HEK293 (cell line): ENCODE measurements at regions not wholly inside any gene's neighbourhood (a gene's known extent, or its start where the extent isn't known, plus 50 kb on each side); places are given as distances from the start of the nearest gene placed in this dataset.
A peak's percentile ranks its signal among the peaks of the same experiment; 100 is the strongest.

Experiments
- CTCF ChIA-PET: fragments of 350-600 bp; formaldehyde crosslinking; extraction: SDS; loops from one replicate; lab custom pipeline; 2021; ENCODE audit warnings: antibody characterized with exemption; lab: Yijun Ruan, JAX
- POLR2A ChIA-PET: fragments of 300-600 bp; formaldehyde crosslinking; extraction: SDS; loops from one replicate; lab custom pipeline; 2020; ENCODE audit warnings: antibody characterized with exemption, inconsistent platforms; lab: Yijun Ruan, JAX
- H3K27ac ChIP-seq: fragments of 200-500 bp; sonication (Bioruptor generic); 2 replicates; pipeline ENCODE4 v1.5.1; 2014; ENCODE audit warnings: low read depth, low read length, control low read depth, inconsistent platforms; ENCODE audit errors: extremely low read depth
- H3K36me3 ChIP-seq, 2 experiments: fragments of 200-500 bp in 1 of 2; sonication (Bioruptor generic) in 1 of 2; 1 replicate in 1 of 2; 2 replicates in 1 of 2; pipeline ENCODE4 v1.5.1; 2014 to 2017; ENCODE audit warnings: inconsistent platforms in 2 of 2, low read length in 2 of 2; ENCODE audit not compliant: control insufficient read depth in 2 of 2, insufficient read depth in 1 of 2
- H3K4me1 ChIP-seq: fragments of 200-500 bp; sonication (Bioruptor generic); 2 replicates; pipeline ENCODE4 v1.5.1; 2014; ENCODE audit warnings: mild to moderate bottlenecking, low read length, inconsistent platforms; ENCODE audit not compliant: control insufficient read depth, insufficient read depth
- H3K4me3 ChIP-seq: 2 replicates; pipeline ENCODE4 v1.5.1; 2011; ENCODE audit warnings: low read depth, mild to moderate bottlenecking, control low read depth, low read length, moderate library complexity
- H3K9me3 ChIP-seq: fragments of 200-500 bp; sonication (Bioruptor generic); 2 replicates; pipeline ENCODE4 v1.5.1; 2014; ENCODE audit warnings: low read depth, low read length, inconsistent platforms; ENCODE audit not compliant: control insufficient read depth, insufficient read depth
- GLI2 ChIP-seq: fragments of 450-650 bp; formaldehyde crosslinking; IDR thresholded peaks from 2 replicates; pipeline ENCODE4; 2017; ENCODE audit warnings: missing biosample characterization, missing genetic modification characterization, low read depth, borderline replicate concordance
- GLI4 ChIP-seq: fragments of 450-650 bp; formaldehyde crosslinking; IDR thresholded peaks from 2 replicates; pipeline ENCODE4 v1.5.1; 2016; ENCODE audit warnings: missing biosample characterization, missing genetic modification characterization
- GLIS1 ChIP-seq: fragments of 450-650 bp; formaldehyde crosslinking; IDR thresholded peaks from 2 replicates; pipeline ENCODE4 v1.5.1; 2016; ENCODE audit warnings: missing biosample characterization, missing genetic modification characterization
- IKZF3 ChIP-seq: fragments of 450-650 bp; IDR thresholded peaks from 2 replicates; pipeline ENCODE4 v1.5.0; 2018; ENCODE audit warnings: missing biosample characterization, mild to moderate bottlenecking, missing genetic modification characterization, moderate library complexity
- PRDM1 ChIP-seq: fragments of 450-650 bp; formaldehyde crosslinking; IDR thresholded peaks from 2 replicates; pipeline ENCODE4; 2016; ENCODE audit warnings: missing biosample characterization, missing genetic modification characterization
- SCRT2 ChIP-seq: fragments of 450-650 bp; formaldehyde crosslinking; IDR thresholded peaks from 2 replicates; pipeline ENCODE4 v1.5.1; 2016; ENCODE audit warnings: missing biosample characterization, missing genetic modification characterization
- TCF7L2 ChIP-seq: IDR thresholded peaks from 2 replicates; pipeline ENCODE4 v1.6.1; 2011; ENCODE audit warnings: low read depth, mild to moderate bottlenecking, inconsistent platforms, low read length, moderate library complexity, borderline replicate concordance
- ZBTB7A ChIP-seq: fragments of 450-650 bp; formaldehyde crosslinking; IDR thresholded peaks from 2 replicates; pipeline ENCODE4 v1.5.1; 2016; ENCODE audit warnings: low read depth, missing biosample characterization, missing genetic modification characterization
- ZFP37 ChIP-seq: fragments of 450-650 bp; formaldehyde crosslinking; IDR thresholded peaks from 2 replicates; pipeline ENCODE4 v1.5.1; 2016; ENCODE audit warnings: missing biosample characterization, missing genetic modification characterization
- ZFP69B ChIP-seq: fragments of 450-650 bp; formaldehyde crosslinking; IDR thresholded peaks from 2 replicates; pipeline ENCODE4 v1.5.1; 2016; ENCODE audit warnings: missing biosample characterization, missing genetic modification characterization
- ZNF10 ChIP-seq: fragments of 450-650 bp; formaldehyde crosslinking; IDR thresholded peaks from 2 replicates; pipeline ENCODE4 v1.5.1; 2017; ENCODE audit warnings: missing biosample characterization, missing genetic modification characterization
- ZNF114 ChIP-seq: fragments of 450-650 bp; formaldehyde crosslinking; IDR thresholded peaks from 2 replicates; pipeline ENCODE4 v1.5.0; 2017; ENCODE audit warnings: missing biosample characterization, missing genetic modification characterization
- ZNF138 ChIP-seq: fragments of 450-650 bp; formaldehyde crosslinking; IDR thresholded peaks from 2 replicates; pipeline ENCODE4 v1.5.1; 2016; ENCODE audit warnings: missing biosample characterization, missing genetic modification characterization, borderline replicate concordance
- ZNF157 ChIP-seq: fragments of 450-650 bp; formaldehyde crosslinking; IDR thresholded peaks from 2 replicates; pipeline ENCODE4 v1.5.1; 2016; ENCODE audit warnings: missing biosample characterization, missing genetic modification characterization
- ZNF221 ChIP-seq: fragments of 450-650 bp; formaldehyde crosslinking; IDR thresholded peaks from 2 replicates; pipeline ENCODE4 v1.5.1; 2017; ENCODE audit warnings: missing biosample characterization, missing genetic modification characterization, borderline replicate concordance
- ZNF280C ChIP-seq: fragments of 450-650 bp; formaldehyde crosslinking; IDR thresholded peaks from 2 replicates; pipeline ENCODE4 v1.5.1; 2016; ENCODE audit warnings: missing biosample characterization, missing genetic modification characterization
- ZNF280D ChIP-seq: fragments of 450-650 bp; formaldehyde crosslinking; IDR thresholded peaks from 2 replicates; pipeline ENCODE4 v1.5.1; 2016; ENCODE audit warnings: missing biosample characterization, missing genetic modification characterization
- ZNF292 ChIP-seq: fragments of 450-650 bp; formaldehyde crosslinking; IDR thresholded peaks from 2 replicates; pipeline ENCODE4 v1.5.1; 2016; ENCODE audit warnings: low read depth, missing biosample characterization, missing genetic modification characterization, borderline replicate concordance
- ZNF350 ChIP-seq: fragments of 450-650 bp; formaldehyde crosslinking; IDR thresholded peaks from 2 replicates; pipeline ENCODE4 v1.5.0; 2017; ENCODE audit warnings: missing biosample characterization, mild to moderate bottlenecking, missing genetic modification characterization
- ZNF521 ChIP-seq: fragments of 450-650 bp; formaldehyde crosslinking; IDR thresholded peaks from 2 replicates; pipeline ENCODE4 v1.5.1; 2017; ENCODE audit warnings: missing biosample characterization, mild to moderate bottlenecking, missing genetic modification characterization
- ZNF544 ChIP-seq: fragments of 450-650 bp; formaldehyde crosslinking; IDR thresholded peaks from 2 replicates; pipeline ENCODE4 v1.5.0; 2017; ENCODE audit warnings: missing biosample characterization, missing genetic modification characterization
- ZNF555 ChIP-seq: fragments of 450-650 bp; formaldehyde crosslinking; conservative IDR thresholded peaks from 2 replicates; pipeline ENCODE4 v1.5.1; 2017; ENCODE audit warnings: missing biosample characterization, mild to moderate bottlenecking, missing genetic modification characterization, inconsistent platforms
- ZNF561 ChIP-seq: fragments of 450-650 bp; IDR thresholded peaks from 2 replicates; pipeline ENCODE4 v1.5.1; 2018; ENCODE audit warnings: missing biosample characterization, missing genetic modification characterization, borderline replicate concordance
- ZNF585B ChIP-seq: fragments of 450-650 bp; formaldehyde crosslinking; IDR thresholded peaks from 2 replicates; pipeline ENCODE4 v1.5.1; 2016; ENCODE audit warnings: missing biosample characterization, missing genetic modification characterization
- ZNF596 ChIP-seq: fragments of 450-650 bp; IDR thresholded peaks from 2 replicates; pipeline ENCODE4 v1.5.0; 2018; ENCODE audit warnings: missing biosample characterization, mild to moderate bottlenecking, missing genetic modification characterization, moderate library complexity
- ZNF621 ChIP-seq: fragments of 450-650 bp; formaldehyde crosslinking; IDR thresholded peaks from 2 replicates; pipeline ENCODE4 v1.5.1; 2017; ENCODE audit warnings: missing biosample characterization, missing genetic modification characterization
- ZNF654 ChIP-seq: fragments of 450-650 bp; formaldehyde crosslinking; IDR thresholded peaks from 2 replicates; pipeline ENCODE4 v1.5.1; 2016; ENCODE audit warnings: low read depth, missing biosample characterization, missing genetic modification characterization
- ZNF658 ChIP-seq: fragments of 450-650 bp; formaldehyde crosslinking; IDR thresholded peaks from 2 replicates; pipeline ENCODE4; 2016; ENCODE audit warnings: missing biosample characterization, missing genetic modification characterization
- ZNF747 ChIP-seq: fragments of 450-650 bp; formaldehyde crosslinking; IDR thresholded peaks from 2 replicates; pipeline ENCODE4 v1.5.1; 2016; ENCODE audit warnings: missing biosample characterization, missing genetic modification characterization
- ZNF776 ChIP-seq: fragments of 450-650 bp; formaldehyde crosslinking; IDR thresholded peaks from 2 replicates; pipeline ENCODE4 v1.5.0; 2017; ENCODE audit warnings: missing biosample characterization, missing genetic modification characterization, borderline replicate concordance
- ZNF785 ChIP-seq: fragments of 450-650 bp; formaldehyde crosslinking; IDR thresholded peaks from 2 replicates; pipeline ENCODE4 v1.5.1; 2016; ENCODE audit warnings: missing biosample characterization, missing genetic modification characterization

GRCh38 chr12:65631621-65632111, 192.6 kb upstream of the HMGA2 start (continued):
- TF ChIP-seq ZBTB7A (tag by site-specific recombination) (no peak), GLI2 (no peak; the same call in 1 of the 2 replicates), ZNF292 (no peak), GLIS1 (tag by site-specific recombination) (peak; percentile 80), ZNF280D (tag by site-specific recombination) (no peak), ZNF10 (tag by site-specific recombination) (peak; percentile 76), TCF7L2 (no peak)
- TF ChIP-seq, all 188 proteins: peak for 60

GRCh38 chr12:65632131-65632855, 192.0 kb upstream of the HMGA2 start:
- CTCF ChIA-PET = interaction anchor here (0.6 to 1.5 kb wide), 4 partner anchors 30 to 157 kb away, joined by 4 to 6 read pairs (median 4); no protein-coding TSS in a partner anchor
- H3K27ac ChIP-seq = peak overlapping the region; percentile 72
- no peaks in the 10 kb centered on the region for H3K36me3 ChIP-seq
- no peaks in the 10 kb centered on the region for H3K9me3 ChIP-seq
- no peak for TF ChIP-seq ZNF785
- no peak for TF ChIP-seq ZNF280C (tag by site-specific recombination)
- TF ChIP-seq GLI2 = no peak
- TF ChIP-seq ZNF776 = no peak
- TF ChIP-seq ZNF157 = no peak
- 0 out of 2 replicates have a peak, but pooled peaks have one; percentile 13 for TF ChIP-seq ZFP37 (tag by site-specific recombination)
- TF ChIP-seq ZNF138 (tag by site-specific recombination) = no peak
- TF ChIP-seq ZNF221 = no peak
- TF ChIP-seq PRDM1 (tag by site-specific recombination) = 0 out of 2 replicates have a peak, but pooled peaks have one; percentile 4
- TF ChIP-seq ZNF621 = no peak
- no peak for TF ChIP-seq ZNF747 (tag by site-specific recombination)
- TF ChIP-seq SCRT2 (tag by site-specific recombination) = peak; percentile 41; the same call in 1 of the 2 replicates
- no peak for TF ChIP-seq GLI4 (tag by site-specific recombination)
- TF ChIP-seq, all 188 proteins: peak for 3
- H3K4me3 ChIP-seq = no peak overlapping the region
- POLR2A ChIA-PET = interaction anchor here (1.0 kb wide), 1 partner anchor 30 kb away, joined by 3 read pairs; no protein-coding TSS in a partner anchor
- H3K4me1 ChIP-seq = peaks cover 27% of the 10 kb centered on the region

GRCh38 chr12:65634061-65634460, 190.2 kb upstream of the HMGA2 start:
- CTCF ChIA-PET = interaction anchor here (0.6 kb wide), 1 partner anchor 154 kb away, joined by 3 read pairs; no protein-coding TSS in a partner anchor
- TF ChIP-seq ZNF585B (tag by site-specific recombination) (no peak), IKZF3 (0 out of 2 replicates have a peak, but pooled peaks have one; percentile 27), ZNF544 (tag by site-specific recombination) (no peak), ZFP69B (tag by site-specific recombination) (no peak), ZNF114 (tag by site-specific recombination) (no peak), ZNF350 (tag by site-specific recombination) (no peak), GLIS1 (tag by site-specific recombination) (peak; percentile 47), ZNF555 (tag by site-specific recombination) (no peak), ZNF521 (tag by site-specific recombination) (no peak), ZNF658 (tag by site-specific recombination) (no peak), ZNF561 (tag by site-specific recombination) (no peak), ZNF654 (tag by site-specific recombination) (no peak), SCRT2 (tag by site-specific recombination) (peak; percentile 96), ZNF596 (no peak)

More at GRCh38 chr12:65634061-65634460, 190.2 kb upstream of the HMGA2 start:
- Histone ChIP-seq H3K36me3 (no peaks in the 10 kb centered on the region), H3K9me3 (no peaks in the 10 kb centered on the region), H3K27ac (no peak overlapping the region), H3K4me3 (no peak overlapping the region), H3K4me1 (peaks cover 27% of the 10 kb centered on the region)
- POLR2A ChIA-PET = no interaction called here
